OCI-M1 (cell line): ENCODE measurements at regions not wholly inside any gene's neighbourhood (a gene's known extent, or its start where the extent isn't known, plus 50 kb on each side); places are given as distances from the start of the nearest gene placed in this dataset.

Experiments used
- DNase-seq: peaks from one replicate; lab custom pipeline; 2025; lab: John Stamatoyannopoulos, UW

DNA sequence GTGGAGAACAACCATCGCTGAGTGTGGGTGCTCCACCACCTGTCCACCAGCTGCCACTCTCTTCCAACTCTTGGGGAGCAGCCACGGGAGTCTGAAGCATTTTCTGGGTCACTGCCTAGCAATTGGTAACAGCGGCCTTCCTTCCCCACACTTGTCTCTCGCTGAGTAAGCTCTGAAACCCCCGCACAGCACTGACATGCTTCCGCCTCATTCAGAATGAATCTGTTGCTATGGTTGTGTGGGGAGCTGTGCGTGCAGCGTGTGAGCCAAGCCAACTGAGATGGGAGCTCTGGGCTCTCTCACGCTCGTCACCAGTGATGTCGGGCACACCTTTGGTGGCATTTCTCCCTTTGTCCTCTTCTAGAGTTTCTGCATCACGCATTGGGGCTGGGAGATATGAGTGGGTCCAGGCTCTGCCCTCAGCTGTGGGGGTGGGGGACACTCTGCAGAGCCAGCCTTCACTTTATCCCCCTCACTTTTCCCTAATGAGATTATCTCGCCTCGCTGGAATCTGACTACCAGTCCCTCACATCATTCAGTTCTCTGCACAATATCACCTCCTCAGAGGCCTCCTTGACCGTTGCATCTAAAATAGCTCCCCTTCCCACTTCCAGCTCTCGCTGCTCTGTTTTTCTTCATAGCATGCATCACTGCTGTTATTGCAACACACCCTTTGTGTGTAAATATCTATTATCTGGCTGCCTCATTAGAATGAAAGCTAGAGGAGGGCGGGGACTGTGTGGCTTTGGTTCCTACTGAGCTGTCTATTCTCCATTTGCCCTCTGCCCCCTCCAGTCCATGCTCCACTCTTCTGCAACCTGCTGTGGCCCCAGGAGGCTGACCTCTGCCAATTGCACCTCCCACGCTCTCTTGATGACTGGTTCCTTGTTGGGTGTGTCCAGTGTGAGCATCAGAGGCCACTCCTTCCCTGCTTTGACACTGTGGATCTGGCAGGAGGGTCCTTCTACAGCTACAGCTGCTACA lies 569.9 kb upstream of the CADM1 start:
- DNase-seq: no peak

DNA sequence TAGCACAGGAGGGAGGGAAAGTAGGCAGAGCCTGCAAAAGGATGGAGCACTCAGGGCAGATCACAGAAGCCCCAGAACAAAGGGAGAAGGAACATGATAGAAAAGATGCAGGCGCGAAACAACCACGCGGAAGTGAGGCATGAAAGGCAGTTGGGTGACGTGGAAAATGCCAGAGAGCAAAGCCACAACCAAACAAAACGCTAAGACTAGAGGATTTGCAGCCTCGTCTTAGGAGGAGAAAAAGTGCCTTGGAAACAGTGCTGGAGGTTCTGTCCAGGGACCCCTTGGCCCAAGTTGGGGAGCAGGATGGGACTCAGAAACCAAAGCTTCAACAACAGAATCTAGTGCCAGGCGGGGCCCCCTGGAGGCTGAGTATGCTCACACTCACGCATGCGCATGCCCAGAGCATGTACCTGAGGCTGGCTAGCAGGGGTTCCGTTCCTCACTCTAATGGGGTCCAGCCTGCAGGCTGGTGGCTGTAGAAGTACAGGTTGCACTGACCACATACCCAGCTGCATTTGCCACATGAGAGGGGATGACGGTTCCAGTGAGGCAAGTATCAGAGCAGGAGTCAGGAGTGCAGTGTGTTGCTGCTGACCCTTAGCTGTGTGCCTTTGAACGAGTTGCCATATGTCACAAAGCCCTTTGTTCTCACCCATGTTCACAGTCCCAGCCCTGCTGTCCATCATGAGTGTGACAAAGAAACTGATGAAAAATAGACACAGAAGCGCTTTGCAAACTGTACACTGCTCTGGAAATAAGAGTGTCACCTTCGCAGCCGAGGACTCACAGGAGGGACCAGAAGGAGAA lies 568.6 kb upstream of the CADM1 start:
- no peak for DNase-seq

DNA sequence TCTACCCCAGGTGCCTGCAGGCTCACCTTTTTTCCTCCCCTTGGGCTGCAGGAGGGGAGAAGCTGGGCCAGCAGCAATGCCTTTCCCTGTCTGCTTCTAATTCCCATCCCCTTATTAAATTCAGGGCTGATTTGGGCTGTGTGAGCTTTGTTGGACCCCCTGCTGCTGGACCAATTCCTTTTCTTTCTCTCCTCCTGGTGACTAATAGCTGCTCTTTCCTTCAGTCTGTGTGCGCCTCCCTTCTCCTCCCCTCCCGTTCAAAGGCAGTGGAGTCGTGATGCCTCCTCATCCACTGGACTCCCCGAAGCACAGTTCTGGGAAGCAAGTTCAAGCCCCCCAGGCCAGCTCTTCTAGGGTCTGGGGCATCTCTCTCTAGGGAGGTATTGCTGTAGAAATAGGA lies 567.9 kb upstream of the CADM1 start:
- DNase-seq: no peak

DNA sequence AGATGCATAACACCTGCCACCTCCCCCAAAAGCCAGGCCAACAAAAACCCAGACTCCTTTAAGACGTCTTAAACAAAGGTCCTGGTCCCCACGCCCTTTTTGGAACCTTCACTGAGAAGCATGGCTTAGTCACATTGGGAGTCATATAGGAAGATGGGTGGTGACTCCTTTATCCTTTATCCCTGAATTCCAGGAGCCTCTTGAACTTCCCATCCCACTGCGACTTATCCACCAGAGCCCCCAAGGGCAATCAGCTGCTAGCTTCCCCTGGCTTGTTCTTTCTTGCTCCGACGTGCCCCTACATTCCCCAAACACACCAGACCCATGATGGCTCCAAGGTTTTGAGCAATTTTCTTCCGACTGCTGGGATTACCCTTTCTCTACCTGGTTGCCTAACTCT lies 567.0 kb upstream of the CADM1 start:
- no peak for DNase-seq

DNA sequence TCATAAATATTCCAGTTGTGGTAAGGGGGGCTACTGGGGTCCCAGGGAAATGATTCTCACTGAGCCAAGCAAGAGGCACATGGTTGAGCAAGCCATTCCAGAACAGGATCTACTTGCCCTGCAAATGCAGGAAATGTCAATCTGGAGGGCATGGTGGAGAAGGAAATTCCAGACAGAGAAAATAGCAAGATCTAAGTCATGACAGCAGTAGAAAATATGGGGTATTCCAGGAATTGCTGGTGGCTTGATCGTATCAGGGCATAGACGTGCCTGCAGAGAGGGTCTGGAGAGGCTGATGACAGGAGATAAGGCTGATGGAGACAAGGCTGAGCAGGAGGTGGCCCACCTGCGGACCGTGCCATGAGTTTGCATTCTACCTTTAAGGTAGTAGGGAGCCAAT lies 566.3 kb upstream of the CADM1 start:
- DNase-seq: no peak

DNA sequence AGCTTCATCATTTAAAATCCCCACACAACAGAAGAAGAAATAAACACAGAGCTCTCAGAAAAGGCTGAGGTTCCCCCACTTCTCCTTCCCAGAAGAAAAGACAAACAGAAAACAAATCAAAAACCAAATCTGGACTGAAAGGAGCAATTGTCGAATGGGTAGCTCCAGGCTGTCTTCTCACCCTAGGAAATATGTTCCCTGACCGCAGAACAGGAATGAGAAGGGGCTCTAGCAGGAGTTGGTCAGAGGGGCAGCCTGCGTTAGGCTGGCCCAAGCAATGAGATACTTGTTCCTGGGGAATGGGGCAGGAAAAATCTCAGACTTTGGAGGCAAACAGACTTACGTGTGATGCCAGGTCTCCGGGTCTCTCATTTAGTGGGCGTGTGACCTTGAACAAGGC lies 562.6 kb upstream of the CADM1 start:
- no peak for DNase-seq

DNA sequence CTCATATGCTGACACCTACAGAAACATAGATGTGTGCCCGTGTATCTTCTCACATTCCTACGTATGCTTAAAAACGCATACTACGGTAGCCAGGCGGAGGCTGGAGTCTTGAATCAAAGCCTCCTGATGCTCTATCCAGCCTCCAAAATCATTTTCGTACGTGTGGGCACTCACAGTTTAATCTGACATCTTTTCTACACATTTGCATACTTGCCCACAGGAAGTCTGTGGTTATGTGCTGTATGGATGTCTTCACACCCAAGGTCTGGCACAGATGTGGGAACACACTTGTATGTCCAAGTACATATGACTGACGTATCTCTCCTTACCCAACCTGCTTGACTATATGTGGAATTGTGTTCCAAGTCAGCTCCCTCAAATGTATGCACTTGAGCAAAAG lies 561.8 kb upstream of the CADM1 start:
- no peak for DNase-seq

DNA sequence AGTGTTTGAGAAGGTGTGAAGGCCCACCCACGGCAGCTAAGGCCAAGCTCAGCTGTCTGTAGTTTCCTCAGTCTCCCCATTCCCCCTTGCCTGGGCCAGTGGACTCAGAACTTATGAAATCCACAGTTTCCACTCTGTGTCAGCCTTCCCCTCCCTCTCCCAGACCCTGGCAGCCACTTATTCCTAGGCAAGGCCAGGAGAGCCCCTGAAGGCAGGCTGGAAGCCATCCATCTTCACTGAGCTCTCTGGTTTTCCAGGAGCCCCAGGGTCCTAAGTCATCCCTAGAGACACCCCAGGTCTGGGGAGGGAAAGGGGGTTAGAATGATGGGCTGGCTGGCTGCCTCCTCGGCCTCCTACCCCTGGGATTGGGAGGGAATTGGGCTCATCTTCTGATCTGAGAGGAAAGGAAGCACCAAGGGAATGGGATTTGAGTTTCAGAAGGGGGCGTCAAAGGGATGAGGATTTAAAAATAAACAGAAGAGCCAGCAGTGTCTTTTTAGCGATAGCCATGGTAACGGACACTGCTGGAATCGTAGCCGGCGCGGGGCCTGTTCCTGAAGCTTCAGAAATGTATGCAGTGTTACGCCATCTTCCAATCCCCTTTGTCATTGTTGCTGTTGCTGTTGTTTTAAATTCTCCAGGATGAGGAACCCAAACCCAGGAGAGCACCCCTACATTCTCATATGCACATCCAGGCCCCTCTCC lies 561.1 kb upstream of the CADM1 start:
- DNase-seq: no peak

DNA sequence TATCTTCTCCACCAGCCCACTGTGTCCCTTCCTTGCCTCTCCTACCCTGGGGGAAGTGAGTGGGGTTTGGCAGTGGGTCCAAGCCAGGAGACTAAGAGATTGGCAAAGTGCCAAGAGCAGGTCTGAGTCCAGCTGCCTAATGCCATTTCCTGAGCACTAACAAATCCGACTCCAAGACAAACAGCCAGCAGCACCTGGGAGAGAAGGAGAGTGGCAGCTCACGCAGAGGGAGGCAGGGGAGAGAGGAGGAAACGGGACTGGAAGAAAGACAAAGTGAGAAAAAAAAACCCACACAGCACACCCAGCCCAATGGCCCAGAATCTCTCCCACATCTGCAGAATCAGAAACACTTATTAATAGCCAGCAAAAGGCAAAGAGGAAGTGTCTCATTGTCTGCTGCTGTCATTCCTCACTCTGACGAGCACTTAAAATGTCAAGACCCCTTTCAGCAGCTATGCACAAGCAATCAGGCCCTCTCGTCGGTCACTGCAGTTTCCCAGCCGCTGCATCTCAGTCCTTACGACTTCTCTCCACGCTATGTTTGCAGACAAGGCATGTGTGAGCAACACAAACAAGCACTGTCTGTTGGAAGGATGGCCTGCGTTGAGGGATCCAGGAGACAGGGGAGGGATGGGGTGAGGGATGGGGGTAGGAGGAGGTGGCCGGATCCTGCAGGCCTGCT lies 558.4 kb upstream of the CADM1 start:
- no peak for DNase-seq

DNA sequence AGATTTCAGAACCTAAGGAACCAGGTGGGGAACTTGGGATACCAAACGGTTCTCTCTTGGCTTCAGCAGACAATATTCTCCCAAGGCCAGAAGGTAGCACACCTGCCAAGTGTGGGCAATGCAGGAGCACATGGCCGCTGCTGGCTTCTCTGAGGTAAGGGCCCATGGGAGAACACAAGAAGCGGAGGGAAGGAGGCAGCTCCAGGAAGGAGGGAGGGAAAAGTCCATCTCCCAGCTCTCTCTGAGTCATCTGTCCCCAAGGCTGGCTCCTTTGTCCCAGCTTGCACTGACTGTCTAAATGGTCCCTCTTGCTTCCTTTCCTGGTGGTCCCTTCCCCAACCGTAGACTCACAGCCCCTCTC lies 557.9 kb upstream of the CADM1 start:
- DNase-seq: no peak

DNA sequence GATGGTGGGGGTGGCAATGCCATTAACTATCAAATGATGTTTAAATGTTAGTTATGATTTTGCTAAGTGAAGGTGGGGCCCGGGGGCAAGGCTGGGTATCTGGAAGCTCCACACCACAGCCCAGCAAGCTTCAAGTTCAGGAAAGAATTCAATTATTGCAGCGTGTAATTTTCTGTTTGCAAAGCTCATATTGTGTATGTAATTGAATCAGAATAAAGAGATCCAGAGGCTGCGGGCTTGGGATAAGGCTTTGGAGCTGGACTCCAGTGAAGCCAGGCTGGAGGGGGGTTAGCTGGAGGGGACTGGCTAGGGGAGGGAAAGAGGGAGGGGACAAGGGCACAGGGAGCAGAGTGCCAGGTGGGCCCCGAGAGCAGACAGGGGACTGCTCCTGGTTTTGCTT lies 557.1 kb upstream of the CADM1 start:
- DNase-seq: no peak

DNA sequence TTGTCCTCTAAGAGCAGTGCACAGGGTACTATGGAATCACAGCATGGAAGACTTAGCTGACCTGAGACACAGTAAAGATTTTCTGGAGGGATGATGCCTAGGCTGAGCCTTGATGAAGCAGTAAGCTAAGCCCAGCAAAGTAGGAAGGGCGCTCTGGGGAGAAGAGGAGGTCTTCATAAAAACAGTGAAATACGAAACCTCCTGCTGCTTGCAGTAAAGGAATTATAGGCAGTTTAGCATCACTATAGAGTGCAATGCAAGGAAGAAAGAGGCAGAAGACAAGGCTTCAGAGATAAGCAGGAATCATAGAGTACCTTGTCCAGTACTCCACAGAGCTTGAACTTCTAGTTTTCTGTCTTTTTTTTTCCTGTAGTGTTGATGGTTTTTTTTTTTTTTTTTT lies 555.7 kb upstream of the CADM1 start:
- no peak for DNase-seq

DNA sequence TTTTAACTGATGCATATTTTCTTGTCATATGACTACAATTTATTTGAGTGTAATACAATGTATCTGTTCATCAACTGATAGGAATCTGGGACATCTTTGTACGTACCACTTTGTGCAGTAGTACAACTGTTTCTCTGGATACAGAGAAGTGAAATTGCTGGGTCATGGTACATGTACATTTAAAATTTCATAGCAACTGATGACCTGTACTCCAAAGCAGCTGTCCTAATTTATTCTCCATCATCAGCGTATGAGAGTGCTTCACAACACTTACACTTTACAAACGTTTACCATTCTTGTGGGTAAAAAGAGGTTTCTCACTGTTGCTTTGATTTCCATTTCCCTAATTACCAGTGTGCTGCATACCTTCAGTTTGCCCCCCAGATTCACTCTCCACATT lies 552.8 kb upstream of the CADM1 start:
- DNase-seq: no peak

DNA sequence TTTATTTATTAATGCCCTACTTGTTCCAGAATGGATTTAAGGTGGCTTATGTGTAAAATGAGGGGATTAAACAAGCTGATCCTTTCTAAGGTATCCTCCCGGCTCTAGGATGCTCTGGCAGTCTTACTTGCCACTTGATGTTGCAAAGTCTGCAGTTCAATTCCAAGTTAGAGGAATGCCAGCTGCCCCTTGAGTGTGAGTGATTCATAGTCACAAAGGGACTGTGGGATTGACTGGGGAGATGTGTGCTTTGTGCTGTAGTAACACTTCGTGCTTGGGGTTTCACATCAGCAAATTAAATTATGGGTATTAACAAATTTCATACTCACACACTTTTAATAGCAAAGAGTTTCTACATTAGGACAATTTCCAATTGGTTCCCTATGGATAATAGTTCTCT lies 550.8 kb upstream of the CADM1 start:
- DNase-seq: no peak

DNA sequence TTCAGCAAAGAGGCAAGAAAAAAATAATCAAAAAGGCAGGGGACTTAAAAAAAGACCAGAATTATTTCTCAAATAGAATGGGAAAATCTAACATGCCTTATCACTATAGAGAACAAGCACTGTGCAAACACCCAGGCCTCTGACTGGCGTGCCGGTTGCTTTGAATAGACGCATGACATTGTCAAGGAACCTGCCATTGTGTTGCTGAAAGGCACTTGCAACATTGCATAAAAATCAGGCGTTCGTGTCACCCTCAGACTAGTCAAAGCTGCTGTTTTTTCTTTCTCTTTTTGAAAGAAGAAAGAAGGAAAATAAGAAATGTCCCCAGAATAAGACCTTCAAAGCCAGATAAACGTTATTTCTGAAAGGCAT lies 549.3 kb upstream of the CADM1 start:
- DNase-seq: no peak

DNA sequence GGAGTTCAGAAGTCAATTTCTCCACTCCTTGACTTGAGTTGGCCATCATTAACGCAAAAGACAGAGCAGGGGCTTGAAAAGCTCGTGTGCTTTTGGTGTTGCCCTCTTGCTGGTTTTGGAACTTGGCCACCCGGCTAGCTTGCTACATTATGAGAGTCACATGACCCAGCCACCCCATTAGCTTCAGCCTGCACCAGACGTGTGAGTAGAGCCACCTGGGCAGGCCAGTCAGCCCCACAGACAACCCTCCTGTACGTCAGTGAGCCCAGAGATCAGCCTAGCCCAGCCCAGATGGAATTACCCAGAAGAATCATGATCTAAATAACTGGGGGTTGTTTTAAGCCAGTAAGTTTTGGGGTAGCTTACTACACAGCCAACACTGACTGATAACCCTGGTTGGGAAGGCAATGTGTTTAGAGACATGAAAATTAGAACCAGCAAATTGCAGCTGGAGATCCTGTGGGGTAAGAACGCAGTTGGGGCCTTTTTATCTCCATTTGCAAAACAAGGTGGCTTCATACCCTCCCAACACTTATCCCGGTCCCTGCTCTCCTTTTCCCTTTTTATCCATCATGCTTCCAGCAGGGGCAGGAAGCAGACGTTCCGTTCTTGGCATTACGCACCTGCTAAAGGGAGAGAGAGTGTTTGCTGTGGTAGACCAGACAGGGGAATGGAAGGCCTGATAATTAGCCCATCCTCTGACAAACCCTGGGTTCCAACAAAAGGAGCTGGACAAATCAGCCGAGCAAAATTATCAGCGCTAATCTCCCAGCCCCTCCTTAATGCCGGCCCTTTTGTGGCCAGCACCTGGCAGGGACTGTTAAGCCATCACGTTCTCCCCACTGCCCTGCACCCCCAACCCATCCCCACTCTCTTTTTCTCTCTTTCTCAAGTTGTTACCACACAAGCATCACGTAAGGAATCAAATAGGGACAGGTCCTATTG lies 548.7 kb upstream of the CADM1 start:
- DNase-seq: no peak

DNA sequence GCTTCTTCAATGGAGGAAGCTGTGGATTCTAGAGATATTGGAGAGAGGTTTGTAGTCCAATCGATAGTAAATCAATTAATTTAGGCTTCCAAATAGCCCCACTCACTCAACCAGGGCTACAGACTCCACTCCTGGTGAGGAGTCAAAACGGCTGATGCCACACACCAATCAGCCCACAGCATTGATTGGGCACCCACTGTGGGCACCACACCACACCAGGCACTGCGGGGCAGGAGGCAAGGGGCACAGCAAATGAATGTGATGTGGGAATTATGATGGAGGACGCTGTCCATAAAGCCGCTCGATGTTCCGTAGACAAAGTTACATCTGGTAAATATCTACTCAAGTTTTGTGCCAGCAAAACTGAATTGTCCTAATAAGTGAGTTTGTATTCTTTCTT lies 547.3 kb upstream of the CADM1 start:
- DNase-seq: no peak

DNA sequence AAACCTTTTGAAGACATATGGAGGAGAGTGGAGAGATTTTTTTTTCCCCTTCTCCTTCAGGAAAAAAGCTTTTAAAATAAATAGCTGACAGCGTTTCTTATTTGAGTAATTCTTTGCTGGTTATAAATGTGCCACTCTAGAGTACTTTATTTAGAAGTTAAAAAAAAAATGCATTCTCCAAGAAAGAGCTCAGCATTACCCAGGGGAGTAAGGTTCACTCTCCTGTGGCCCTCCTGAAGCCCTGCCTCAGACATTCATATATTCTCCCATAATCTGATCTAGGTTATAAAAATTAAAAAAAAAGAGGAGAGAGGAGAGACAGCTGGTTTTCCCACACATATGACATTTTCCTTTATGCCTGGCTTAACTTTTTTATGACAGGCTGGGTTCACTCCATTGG lies 545.2 kb upstream of the CADM1 start:
- DNase-seq: no peak

DNA sequence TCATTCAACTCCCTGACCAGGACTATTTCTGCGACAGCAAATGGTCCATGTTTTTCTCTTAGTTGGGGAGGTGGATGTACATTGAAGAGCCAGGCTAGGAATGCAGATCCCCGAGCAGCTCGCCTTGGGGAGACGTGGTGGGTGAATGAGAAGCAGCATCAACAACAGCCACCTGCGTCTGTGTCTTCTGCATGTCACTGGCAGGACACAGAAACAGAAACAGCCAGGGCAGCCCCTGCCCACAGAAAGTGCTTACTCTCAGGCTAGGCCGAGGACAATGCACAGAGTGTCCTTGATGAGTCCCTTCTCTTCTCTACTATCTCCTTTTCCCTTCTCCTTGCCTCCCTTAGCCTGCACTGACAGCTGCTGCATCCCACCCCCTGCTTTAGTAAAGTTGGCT lies 541.9 kb upstream of the CADM1 start:
- no peak for DNase-seq

DNA sequence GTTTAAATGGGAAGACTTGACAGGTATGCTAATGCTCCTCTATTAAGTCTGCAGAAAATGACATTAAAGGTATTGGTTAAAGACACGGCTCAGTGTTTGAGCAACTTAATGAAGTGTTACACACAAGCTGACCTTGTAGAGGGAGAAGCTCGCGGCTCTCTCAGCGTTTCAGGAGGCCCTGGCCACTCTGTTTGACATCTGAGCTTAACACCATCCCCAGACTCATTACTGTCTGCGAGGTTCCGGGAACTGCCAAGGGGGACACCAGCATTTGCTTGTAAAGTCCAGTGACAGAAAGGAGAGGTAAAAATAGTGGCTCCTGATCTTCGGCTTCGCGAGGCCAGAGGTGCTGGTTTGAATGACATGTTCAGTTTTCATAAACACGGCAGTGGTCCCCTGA lies 540.7 kb upstream of the CADM1 start:
- no peak for DNase-seq

DNA sequence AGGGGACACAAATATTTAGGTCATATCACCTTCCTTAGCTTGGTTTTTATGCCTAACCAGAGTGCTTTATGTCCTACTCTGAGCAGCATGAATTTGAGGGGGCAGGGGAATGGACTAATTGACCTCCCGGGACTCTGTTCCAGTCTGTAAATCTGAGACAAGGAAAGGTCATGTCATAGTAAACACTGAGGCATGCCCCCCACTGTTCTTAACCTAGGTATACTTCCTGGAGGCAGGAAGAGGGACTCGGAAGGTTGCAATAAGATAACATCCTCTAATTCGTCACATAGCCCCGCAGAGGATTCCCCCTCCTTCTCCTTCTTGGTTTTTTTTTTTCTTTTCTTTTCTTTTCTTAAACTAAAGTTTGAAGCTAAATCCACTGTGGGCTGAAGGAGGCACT lies 540.3 kb upstream of the CADM1 start:
- no peak for DNase-seq
